Anterior cingulate cortex (tissue), 58 donors: ENCODE measurements at regions not wholly inside any gene's neighbourhood (a gene's known extent, or its start where the extent isn't known, plus 50 kb on each side); places are given as distances from the start of the nearest gene placed in this dataset.

ENCODE experiments used
- DNase-seq, 58 donors: peaks; one replicate each; lab custom pipeline; 2025; lab: John Stamatoyannopoulos, UW

DNA sequence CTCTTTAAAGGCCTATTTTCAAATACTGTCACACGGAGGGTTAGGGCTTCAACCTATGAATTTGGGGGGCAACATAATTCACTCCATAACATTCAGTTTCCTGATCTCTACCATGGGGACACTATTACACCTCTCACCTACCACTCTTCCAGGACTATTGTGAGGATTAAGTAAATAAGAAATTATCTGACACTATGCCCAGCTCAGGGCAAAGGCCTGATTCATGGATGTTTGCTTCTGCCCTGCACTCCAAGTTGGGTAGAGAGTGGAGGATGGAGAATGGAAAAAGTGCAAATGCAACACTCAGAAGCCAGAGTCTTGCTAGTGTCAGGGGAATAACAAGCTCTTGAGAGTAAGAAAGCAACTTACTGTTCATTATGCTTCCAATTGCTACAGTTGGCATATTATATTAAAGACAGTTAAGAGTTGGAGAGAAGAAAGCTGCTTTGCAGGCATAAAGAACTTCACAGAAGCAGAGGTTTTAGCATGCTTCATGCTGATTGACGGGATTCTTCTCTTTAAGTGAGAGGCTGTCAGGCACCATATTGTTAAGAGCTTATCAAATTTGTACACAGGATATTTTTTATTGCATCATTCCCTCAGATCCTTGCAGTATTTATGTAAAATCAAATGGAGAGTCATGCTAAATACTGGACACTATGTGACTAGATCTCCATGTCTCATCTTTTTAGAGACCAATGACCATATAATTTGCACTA, 375.3 kb downstream of the VPS13C start:
- DNase-seq, result no peak

- DNase-seq, result no peak
These were observed 377.1 kb downstream of the VPS13C start for GRCh38 chr15:61682891-61683735.

DNA sequence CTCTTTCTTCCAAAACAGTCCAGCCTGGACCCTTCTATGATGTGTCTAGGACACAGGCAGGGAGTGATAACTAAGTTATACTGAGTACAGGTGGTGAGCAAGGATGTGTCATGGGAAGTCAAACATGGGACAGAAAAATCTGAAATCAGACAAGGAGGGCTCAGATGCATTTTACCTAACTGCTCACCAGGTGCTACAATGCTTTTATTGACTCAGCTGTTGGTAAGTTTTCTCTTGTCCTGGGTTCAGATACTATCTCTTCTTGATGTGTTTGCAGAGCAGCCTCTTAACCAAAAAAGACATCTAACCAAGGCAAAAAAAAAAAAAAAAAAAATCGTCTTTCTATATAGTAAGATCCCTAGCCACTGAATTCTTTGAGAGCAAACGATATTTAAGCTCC, 378.6 kb downstream of the VPS13C start:
- no peak for DNase-seq

DNA sequence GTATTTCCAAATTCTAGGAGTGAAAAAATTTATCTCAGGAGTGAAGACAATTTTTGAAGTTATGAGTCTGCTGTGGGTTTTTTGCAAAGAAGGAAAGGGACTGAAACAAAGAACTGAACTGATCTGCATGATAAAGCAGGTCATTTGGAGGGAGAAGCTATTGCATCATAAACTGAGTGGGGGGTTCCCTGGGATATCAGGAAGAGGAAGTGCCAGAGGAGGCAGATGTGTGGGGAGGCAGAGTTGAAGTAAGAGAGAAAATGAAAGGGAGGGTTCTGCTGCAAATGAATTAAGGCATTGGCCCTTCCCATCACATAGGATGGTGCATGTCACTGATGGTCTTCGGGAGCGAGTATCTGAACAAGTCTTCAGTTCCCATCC, 379.2 kb downstream of the VPS13C start:
- DNase-seq, result no peak

DNA sequence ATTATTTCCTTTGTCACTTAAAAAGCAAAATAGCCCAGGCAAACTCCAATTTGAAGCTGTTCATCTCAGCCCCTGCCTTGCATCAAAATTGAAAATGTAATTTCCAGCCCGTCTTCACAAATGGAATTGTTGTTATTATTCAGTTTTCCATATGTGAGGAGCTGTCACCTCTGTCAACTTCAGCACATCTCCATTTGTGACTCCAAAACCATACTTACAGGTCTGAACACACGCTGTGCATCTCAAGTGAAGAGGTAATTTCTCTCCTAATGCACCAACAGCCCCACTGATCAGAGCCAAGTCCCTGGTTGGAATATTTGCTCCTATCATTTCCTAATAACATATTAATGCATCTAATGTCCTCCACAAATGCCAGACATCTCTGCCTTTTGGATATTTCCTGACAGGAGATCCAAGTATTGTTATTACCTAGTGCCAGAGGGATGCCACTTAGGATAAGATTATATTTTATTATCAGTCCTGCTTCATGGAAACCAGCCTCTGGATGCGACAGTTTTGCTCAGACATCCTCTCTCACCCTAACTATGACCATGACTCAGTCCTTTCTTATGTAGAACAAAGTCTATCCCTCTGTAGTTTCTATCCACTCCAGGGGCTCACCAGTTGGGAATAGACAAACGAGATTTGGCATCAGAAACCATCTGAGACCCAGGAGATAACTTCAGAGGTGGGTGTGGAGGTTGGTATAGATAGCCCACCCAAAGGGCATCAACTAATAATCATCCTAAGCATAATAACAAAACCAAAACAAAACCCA, 379.8 kb downstream of the VPS13C start:
- no peak for DNase-seq

DNA sequence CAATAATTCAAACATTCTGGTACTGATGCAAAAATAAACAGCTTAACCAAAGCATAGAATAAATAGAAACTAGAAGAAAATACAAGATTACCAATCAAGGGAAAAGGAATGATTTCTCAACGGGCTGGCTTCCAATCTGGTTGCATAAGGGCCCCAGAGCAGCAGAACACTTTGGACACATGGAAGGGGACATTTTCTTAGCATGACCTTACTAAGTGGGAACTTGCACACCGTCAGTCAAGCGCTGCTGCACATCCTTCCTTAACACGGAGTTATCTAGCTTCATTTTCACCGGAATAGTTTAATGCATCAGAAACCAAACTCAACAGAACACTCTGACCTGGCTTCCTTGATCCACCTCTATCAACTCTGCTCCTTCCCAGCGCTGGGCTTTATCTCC, 388.5 kb downstream of the VPS13C start:
- no peak for DNase-seq

- DNase-seq, result no peak
These were observed 391.8 kb downstream of the VPS13C start for GRCh38 chr15:61668444-61668843.

- DNase-seq, result no peak
These were observed 398.5 kb downstream of the VPS13C start for GRCh38 chr15:61661791-61662190.

DNA sequence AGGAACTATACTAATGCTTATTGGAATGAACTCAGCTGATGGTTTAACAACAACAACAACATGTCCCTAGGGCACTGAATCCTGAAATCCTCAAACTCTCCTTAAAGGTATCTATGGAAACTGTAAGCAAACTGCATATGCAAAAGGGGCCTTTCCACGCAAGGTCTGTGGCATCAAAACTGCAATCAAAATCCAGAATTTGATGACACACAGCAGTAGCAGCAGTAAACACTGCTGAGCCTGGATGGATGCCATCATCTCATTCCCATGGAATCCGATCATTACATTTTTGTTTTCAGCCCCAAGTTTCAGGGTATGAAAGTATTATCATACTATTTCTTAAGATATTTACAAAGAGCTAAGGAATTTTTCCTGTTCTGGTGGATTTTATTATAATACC, 399.7 kb downstream of the VPS13C start:
- DNase-seq, result no peak

DNA sequence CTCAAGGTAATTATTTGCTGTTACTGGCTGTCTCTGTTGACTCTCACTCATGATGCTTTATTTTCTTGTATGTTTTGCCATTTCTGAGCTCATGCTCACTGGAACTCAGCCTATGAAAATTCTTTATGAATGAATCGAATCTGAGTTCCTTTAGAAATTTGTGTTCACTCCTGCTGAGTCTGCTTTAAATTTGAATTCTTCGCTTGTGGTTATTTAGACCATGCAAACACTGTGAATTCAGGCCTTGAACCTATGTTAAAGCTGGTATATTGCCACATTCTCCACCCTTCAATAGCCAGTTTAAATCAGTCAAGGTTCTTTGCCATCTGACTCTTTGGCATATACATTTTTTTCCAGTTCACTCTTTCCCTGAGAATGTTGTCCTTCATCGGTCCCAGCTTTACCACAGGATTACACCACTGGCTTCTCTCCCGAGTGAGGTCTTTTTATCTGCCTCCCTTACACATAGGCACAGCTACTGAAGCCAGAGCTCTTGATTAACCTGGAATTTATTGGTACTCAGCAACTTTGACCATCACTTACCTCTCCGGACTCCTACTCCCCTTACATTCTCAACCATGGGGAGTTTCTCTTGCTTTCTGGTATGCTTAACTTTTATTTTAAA, 400.6 kb downstream of the VPS13C start:
- DNase-seq, result no peak

- no peak for DNase-seq
These were observed 402.8 kb downstream of the VPS13C start for GRCh38 chr15:61657461-61657860.

- no peak for DNase-seq
These were observed 403.9 kb downstream of the VPS13C start for GRCh38 chr15:61656391-61656790.

DNA sequence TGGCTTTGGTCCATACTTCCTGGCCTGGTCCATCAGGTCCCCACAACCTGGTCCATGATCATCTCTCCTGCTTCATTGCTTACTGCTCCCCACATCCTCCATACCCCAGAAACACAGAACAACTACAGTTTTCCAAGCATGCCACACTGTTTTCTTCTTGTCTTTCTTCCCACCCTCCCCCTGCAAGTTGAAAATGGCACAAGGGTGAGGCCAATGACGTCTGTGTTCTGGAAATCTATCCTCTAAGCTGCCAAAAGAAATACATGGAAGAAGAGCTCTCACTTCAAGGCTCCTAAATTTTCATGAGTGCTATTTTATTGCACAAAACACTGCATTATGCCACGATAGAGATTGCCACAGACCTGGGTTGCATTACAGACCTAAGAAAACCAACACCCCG, 404.4 kb downstream of the VPS13C start:
- no peak for DNase-seq

GRCh38 chr15:61654918-61655317, 405.3 kb downstream of the VPS13C start:
- no peak for DNase-seq

DNA sequence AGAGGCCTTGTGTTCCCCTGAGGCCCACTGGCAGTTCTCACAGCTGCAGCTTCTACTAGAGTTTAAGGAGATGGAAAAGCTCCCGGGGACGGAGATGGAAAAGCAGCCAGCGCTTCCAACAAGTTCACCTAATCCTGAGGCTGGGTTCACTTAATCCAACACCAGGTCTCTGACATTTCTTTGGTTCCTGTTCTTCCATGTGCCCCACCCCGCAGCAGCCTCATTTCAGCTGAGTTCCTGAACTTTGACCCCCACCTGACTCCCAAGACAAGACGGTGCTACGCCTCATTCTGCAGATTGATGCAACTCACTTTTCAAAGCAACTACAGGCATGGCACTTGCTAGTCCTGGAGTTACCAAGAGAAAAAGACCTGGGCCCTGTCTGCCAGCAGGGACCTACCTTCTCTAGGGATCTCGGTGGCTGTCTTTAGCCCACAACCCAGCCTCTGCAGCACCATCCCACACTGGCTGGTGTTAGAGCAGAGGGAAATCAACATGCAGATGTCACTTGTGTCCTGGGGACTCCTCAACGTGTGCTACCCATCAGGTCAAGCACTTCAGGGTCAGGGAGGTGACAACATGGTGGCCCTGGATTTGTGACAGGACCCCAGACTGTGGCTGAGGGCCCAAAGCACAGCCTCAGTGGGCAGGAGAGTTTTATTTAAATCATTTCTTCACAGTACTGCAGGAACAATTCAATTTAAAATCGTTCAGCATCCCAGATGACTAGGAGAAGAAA, 406.1 kb downstream of the VPS13C start:
- DNase-seq, result no peak

- no peak for DNase-seq
These were observed 407.1 kb downstream of the VPS13C start for GRCh38 chr15:61653110-61653509.

- DNase-seq, result no peak
These were observed 409.0 kb downstream of the VPS13C start for GRCh38 chr15:61651267-61651666.

DNA sequence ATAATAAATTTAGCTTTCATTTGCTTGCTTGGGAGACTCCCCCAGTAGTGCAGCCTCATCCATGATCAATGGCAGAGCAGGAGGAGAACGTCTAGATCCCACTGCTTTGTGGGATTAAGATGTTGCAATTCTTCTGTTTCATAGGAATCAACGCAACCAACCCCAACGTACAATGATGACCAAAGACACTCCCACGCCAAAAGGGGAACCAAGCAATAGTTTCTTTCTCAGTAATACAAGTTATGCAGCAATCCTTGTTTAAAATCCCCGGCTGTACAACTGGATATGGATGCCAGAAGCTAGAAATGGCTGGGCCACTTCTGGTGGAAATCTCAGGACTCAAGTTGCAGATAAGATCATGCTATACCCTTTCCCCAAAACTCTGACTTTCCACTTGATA, 411.2 kb downstream of the VPS13C start:
- DNase-seq, result no peak

DNA sequence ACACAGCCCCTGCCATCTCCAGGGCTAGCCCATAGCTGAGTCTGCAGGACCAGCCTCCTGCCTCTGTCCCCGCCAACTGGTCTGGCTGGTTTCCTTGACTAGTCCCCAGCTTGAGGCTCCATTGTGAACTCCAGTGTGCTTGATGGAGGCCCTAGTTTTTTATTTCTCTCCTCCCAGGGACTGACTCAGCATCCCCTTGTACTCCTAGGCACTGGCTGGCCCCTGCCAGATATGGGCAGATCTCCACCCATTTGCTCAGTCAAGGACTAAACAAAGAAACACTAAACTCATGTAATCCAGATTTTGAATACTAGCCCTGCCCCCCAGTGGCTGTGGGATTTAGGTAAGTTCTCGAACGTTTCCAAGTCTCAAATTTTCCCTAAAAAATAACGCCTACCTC, 415.4 kb upstream of the RORA start:
- no peak for DNase-seq

DNA sequence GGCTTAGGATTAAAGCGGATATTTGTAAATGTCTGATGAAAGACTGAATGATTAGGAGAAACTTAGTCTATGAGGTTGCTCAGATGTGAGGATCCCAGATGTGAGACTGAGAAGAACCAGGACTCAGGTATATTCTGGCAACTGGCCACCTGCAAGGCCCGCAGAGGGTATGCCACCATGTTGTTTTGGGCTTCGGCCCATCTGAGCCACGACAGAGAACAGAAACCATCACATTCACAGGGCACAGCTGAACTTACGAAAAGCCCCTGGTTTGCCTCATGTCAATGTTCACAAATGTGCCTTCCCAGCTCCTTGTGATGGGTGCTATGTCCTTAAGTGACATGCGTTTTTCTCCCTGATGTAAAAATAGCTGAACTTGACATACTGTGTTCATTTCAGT, 412.5 kb upstream of the RORA start:
- DNase-seq, result no peak
